DMS153 (cell line): ENCODE measurements at regions not wholly inside any gene's neighbourhood (a gene's known extent, or its start where the extent isn't known, plus 50 kb on each side); places are given as distances from the start of the nearest gene placed in this dataset.
"Not testable (repeated sequence)": the region's sequence is repeated elsewhere in the genome, so short reads cannot be mapped to it uniquely, and the experiment has no call there.

Source experiments
- DNase-seq: peaks from one replicate; lab custom pipeline; 2025; lab: John Stamatoyannopoulos, UW

DNA sequence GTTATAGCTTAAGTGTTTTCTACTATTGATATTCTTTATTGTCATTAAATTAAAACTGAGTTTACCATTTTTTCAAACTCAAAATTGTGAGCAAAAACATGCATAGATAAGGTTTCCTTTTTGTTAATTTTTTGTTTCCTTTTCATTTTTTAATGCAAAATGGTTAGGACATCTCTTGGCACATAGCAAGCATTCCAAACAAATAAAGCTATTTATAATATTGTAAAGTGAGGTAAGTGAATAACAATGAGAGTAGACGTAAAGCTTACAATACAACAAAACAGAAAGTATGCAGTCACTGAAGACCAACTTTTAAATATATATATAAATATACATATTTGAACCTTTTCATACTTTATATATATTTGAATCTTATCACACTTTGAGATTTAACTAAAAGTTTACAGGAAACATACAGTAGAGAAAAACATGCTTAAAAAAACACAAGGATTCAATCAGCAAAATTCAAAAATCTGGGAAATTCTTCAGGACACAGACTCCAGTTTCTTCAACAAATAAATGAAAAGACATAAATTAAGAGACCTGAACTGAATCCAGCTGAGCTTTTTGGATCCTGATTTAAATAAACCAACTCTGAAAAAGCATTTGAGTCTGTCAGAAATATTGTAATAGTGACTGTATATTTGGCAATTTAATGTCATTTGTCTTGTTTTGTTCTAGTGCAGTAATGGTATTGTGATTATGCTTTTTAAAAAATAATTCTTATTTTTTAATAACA lies 67.5 kb upstream of the SAMSN1 start:
- DNase-seq: no peak

DNA sequence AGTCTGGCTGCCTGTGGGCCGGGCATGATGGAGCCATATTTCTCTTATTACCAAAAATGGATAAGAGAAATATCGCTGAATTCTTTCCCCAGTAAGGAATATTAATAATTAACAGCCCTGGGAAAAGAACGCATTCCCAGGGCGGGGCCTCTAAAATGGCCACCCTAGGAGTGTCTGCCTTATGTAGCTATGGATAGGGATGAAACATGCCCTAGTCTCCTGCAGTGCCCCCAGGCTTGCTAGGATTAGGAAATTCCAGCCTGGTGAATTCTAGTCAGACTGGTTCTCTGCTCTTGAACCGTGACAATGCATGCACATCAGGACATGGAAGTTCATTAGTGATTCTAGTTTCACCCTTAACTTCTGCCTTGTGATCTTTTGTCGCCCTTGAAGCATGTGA lies 64.0 kb upstream of the SAMSN1 start:
- DNase-seq: not testable (repeated sequence)

DNA sequence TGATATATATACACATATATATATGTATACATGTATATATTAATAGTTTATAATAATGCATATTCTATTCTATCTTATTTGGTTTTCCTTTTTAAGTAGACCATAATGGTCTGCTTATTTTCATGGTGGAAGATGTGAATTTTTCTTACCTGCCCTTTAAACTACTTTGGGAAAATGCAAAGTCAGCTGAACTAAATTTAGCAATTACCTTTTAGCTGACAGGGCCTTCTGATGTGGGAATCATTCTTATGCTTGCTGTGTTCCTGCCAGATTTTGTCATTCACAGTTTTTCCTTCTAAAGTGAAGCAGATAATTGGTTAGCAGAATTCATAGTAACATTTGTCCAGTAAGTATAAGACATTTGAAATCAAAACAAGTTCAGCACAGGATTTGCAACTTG lies 63.2 kb upstream of the SAMSN1 start:
- DNase-seq: no peak

DNA sequence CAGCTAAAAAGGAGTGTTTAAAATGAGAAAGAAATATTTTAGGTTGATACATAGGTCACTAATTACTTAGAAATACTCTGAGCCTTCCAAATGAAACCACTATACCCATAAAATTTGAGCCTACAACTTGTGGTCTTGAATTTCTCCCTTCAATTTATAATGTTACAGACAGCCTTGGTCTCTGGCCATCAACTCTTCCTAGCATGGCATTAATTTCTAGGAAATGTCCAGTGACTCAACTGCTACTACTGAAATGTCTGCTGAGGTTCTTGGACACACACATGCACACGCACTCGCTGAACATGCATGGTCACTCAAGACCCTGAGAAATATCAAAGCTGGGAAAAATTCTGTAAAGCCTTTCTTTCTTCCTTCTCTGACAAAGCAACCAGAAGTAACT lies 61.1 kb upstream of the SAMSN1 start:
- DNase-seq: no peak

DNA sequence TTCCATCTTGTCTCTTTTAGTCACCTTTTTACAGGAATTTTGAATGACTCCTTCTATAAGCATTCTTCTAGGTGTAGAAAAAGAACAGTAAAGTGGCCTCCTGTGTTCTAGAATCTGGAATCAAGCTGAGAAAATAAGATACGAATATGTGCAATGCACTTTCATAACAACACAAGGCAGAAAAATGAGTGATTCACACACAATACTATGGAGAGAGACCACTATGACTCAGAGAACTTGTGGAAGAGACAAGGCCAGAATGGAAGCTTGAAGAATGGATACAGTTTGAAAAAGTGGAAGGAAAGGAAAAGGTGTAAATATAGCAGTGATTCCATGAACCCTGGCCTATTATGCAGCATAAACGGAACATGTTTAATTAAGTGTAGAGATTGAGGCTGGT lies 57.1 kb upstream of the SAMSN1 start:
- no peak for DNase-seq

DNA sequence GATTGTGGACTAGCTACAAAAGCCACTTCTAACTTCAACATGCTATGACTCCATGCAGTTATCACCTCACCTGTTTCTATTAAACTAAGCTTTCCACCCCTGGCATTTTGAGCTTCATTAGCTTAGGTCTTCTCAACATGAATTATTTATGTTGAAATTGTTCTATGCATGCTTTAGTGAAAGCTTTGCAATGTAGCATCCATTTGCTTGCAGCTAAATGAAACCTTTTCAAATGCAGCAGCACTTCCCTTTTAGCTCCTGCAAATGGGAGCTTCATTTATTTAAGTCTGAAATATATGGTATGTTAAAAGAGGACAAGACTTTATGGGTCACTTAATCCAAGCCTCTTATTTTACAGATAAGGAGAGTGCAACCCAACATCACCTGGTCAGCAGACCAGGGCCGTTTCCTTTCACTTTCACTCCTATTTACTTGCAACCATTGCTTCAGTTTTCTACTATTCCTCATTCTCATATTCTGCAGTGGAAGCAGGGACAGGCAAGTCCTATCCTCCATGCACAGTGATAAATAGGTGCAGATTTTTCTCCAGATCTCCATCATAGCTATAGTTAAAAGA lies 56.4 kb upstream of the SAMSN1 start:
- no peak for DNase-seq

DNA sequence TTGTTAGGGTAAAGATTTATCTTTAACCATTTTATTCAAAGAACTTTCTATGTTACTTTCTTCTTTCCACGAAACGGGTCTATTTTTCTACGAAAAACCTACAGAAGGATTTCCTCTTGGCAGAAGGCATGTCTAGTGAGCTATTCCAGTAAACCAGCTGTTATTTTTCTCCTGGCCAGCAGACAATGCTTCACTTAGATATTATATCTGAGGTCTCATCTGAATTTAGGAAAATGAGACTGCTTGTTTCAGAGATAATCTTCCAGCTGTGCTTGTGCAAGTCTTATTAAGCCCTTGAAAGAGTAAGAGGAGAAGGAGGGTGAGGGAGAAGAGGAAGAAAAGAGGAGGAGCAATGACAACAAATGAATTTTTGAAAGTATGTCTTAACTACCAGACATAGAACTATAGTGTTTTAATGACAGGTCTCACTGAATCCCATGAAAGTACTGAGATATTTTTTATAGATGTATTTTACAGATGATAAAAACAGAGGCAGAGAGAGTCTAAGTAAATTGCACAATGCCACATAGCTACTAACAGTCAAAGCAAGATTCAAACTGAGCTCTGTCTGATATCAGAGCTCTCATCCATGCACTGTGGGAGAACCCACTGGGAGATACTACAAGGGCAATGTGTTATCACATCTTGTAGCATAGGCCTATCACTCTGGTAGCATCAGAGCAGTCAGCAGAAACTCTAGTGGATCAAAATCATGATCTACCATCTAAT lies 54.6 kb upstream of the SAMSN1 start:
- no peak for DNase-seq

DNA sequence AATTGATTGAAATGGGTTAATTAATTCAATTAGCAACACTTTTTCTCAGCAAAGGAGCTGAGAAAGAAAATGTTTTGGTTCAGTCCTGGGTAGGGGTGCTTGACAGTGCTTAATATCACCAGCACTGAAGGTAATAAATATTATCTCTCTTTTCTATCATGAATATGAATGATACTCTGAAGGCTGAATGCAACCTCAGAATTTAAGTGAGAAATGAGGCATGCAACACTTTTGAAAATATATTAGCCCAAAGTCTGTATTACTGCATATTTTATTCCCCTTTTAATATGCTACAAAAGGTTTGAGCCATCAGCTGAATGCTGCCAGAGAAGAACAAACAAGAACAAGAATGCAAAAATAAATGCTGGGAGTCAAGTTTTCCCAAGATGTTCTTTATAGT lies 52.0 kb upstream of the SAMSN1 start:
- DNase-seq: no peak
